CD14-positive monocyte (primary cell): ENCODE measurements at regions not wholly inside any gene's neighbourhood (a gene's known extent, or its start where the extent isn't known, plus 50 kb on each side); places are given as distances from the start of the nearest gene placed in this dataset.

Source experiments
- DNase-seq, 3 donors: peaks; one replicate each; pipeline ENCODE4 v3.0.0-alpha.2; 2011 to 2022
- H2AFZ ChIP-seq: 2 replicates; pipeline ENCODE4 v1.6.0; 2012; ENCODE audit warnings: mild to moderate bottlenecking, low read depth, low read length, inconsistent platforms; ENCODE audit not compliant: insufficient read depth, poor library complexity, severe bottlenecking
- H3K27ac ChIP-seq, 2 donors: 1 replicate in 1 of 2; 2 replicates in 1 of 2; pipeline ENCODE4 v1.5.1; 2012 to 2013; ENCODE audit warnings: low read length in 2 of 2, control low read depth in 1 of 2, inconsistent platforms in 1 of 2, low read depth in 1 of 2, mild to moderate bottlenecking in 1 of 2
- H3K27me3 ChIP-seq, 2 donors: one replicate each; pipeline versions ENCODE4 v1.6.0 to v1.6.1; 2011 to 2013; ENCODE audit warnings: low read length in 2 of 2; ENCODE audit not compliant: control insufficient read depth in 2 of 2, insufficient read depth in 2 of 2
- H3K36me3 ChIP-seq, 2 donors: replicated peaks in 1 of 2; 1 replicate in 1 of 2; 2 replicates in 1 of 2; pipeline versions ENCODE4 v1.5.1 to v1.6.1; 2012 to 2013; ENCODE audit warnings: low read length in 2 of 2, control low read depth in 1 of 2, inconsistent platforms in 1 of 2, mild to moderate bottlenecking in 1 of 2; ENCODE audit not compliant: insufficient read depth in 2 of 2, control insufficient read depth in 1 of 2
- H3K4me1 ChIP-seq, 2 donors: 1 replicate in 1 of 2; 2 replicates in 1 of 2; pipeline versions ENCODE4 v1.5.1 to v1.6.1; 2012 to 2013; ENCODE audit warnings: low read length in 2 of 2, control low read depth in 1 of 2, inconsistent platforms in 1 of 2, mild to moderate bottlenecking in 1 of 2, moderate library complexity in 1 of 2; ENCODE audit not compliant: insufficient read depth in 2 of 2, control insufficient read depth in 1 of 2
- H3K4me2 ChIP-seq: replicated peaks from 2 replicates; pipeline ENCODE3; 2012; ENCODE audit warnings: low read length, moderate library complexity, mild to moderate bottlenecking; ENCODE audit not compliant: poor library complexity, severe bottlenecking; ENCODE audit errors: extremely low read depth
- H3K4me3 ChIP-seq, 3 experiments: fragments of 200-600 bp in 1 of 3; sonication (generic) in 1 of 3; replicated peaks in 1 of 3; 1 replicate in 2 of 3; 2 replicates in 1 of 3; pipeline ENCODE4 v1.5.1; 2011 to 2013; ENCODE audit warnings: low read length in 3 of 3, mild to moderate bottlenecking in 3 of 3, control low read depth in 2 of 3, low read depth in 2 of 3, inconsistent platforms in 1 of 3, moderate library complexity in 1 of 3
- H3K79me2 ChIP-seq: 2 replicates; pipeline ENCODE4 v1.6.0; 2012; ENCODE audit warnings: mild to moderate bottlenecking, control low read depth, inconsistent platforms, low read length, moderate library complexity; ENCODE audit not compliant: insufficient read depth
- H3K9ac ChIP-seq: 2 replicates; pipeline ENCODE4 v1.6.0; 2017; ENCODE audit warnings: low read length, mild to moderate bottlenecking; ENCODE audit not compliant: insufficient read depth, poor library complexity, severe bottlenecking
- H3K9me3 ChIP-seq, 2 donors: replicated peaks in 1 of 2; 1 replicate in 1 of 2; 2 replicates in 1 of 2; pipeline versions ENCODE4 v1.5.1 to v1.6.1; 2012 to 2013; ENCODE audit warnings: low read length in 2 of 2, control low read depth in 1 of 2; ENCODE audit not compliant: control insufficient read depth in 1 of 2, insufficient read depth in 1 of 2
- H4K20me1 ChIP-seq: 2 replicates; pipeline ENCODE4 v1.6.0; 2012; ENCODE audit warnings: mild to moderate bottlenecking, low read length, control low read depth, moderate library complexity; ENCODE audit not compliant: insufficient read depth
- H3K27ac Mint-ChIP-seq, 7 donors: one replicate each; pipeline ENCODE4 v1.8.0; 2020; ENCODE audit warnings: mild to moderate bottlenecking in 7 of 7, mixed read lengths in 7 of 7, moderate library complexity in 6 of 7, inconsistent platforms in 2 of 7
- H3K27me3 Mint-ChIP-seq, 3 donors: one replicate each; pipeline ENCODE4 v1.8.0; 2021 to 2022; ENCODE audit warnings: low read depth in 3 of 3, mild to moderate bottlenecking in 3 of 3, mixed read lengths in 3 of 3, moderate library complexity in 3 of 3, inconsistent platforms in 1 of 3
- H3K36me3 Mint-ChIP-seq, 2 donors: one replicate each; pipeline ENCODE4 v1.8.0; 2020; ENCODE audit warnings: mixed read lengths in 2 of 2, inconsistent platforms in 1 of 2, mild to moderate bottlenecking in 1 of 2
- H3K4me1 Mint-ChIP-seq: one replicate; pipeline ENCODE4 v1.8.0; 2020; ENCODE audit warnings: mild to moderate bottlenecking, mixed read lengths
- H3K4me3 Mint-ChIP-seq, 2 donors: one replicate each; pipeline ENCODE4 v1.8.0; 2020; ENCODE audit warnings: mild to moderate bottlenecking in 2 of 2, mixed read lengths in 2 of 2, moderate library complexity in 1 of 2
- H3K9me3 Mint-ChIP-seq, 7 donors: one replicate each; pipeline ENCODE4 v1.8.0; 2020 to 2022; ENCODE audit warnings: mixed read lengths in 7 of 7, mild to moderate bottlenecking in 6 of 7, moderate library complexity in 6 of 7, inconsistent platforms in 2 of 7
- CTCF ChIP-seq: fragments of 200-600 bp; IDR thresholded peaks from one replicate; pipeline ENCODE4 v1.8.0; 2022; ENCODE audit warnings: antibody characterized with exemption, mild to moderate bottlenecking
- WGBS: methylation state at CpG from one replicate; pipeline ENCODE4 v1.1.5; 2013; ENCODE audit warnings: missing lambda C conversion rate; ENCODE audit not compliant: insufficient coverage; 5-methylcytosine and 5-hydroxymethylcytosine counted together
- intact Hi-C, 2 donors: fragments of 100-400 bp; cut with micrococcal nuclease; formaldehyde crosslinking; loops; one replicate each; pipeline versions ENCODE4 v1.15.0 to v1.15.1; 2023

GRCh38 chrX:87403551-87403950 is 114.1 kb upstream of the KLHL4 start:
- no peaks in the 10 kb centered on the region for H3K27me3 ChIP-seq

GRCh38 chrX:87409113-87409841 is 108.3 kb upstream of the KLHL4 start:
- intact Hi-C loops: no loop called here
- H3K9me3 Mint-ChIP-seq: peaks cover 0 to 5% (median 2%) of the 10 kb centered on the region in 7 donors
- Histone ChIP-seq H4K20me1 (no peaks in the 10 kb centered on the region), H3K36me3 (no peaks in the 10 kb centered on the region), H3K27ac (no peak overlapping the region), H3K9me3 (peaks cover 0 to 5% of the 10 kb centered on the region in 2 donors), H3K4me1 (no peaks in the 10 kb centered on the region), H2AFZ (no peak overlapping the region), H3K4me3 (no peak overlapping the region), H3K4me2 (no peak overlapping the region), H3K79me2 (no peaks in the 10 kb centered on the region), H3K27me3 (no peaks in the 10 kb centered on the region), H3K9ac (no peak overlapping the region)
- no peaks in the 10 kb centered on the region for H3K4me1 Mint-ChIP-seq
- whole genome bisulfite sequencing: 37% methylated on average over 3 of the region's 7 CpGs
- H3K27me3 Mint-ChIP-seq: no peaks in the 10 kb centered on the region
- H3K36me3 Mint-ChIP-seq: no peaks in the 10 kb centered on the region
- no peak for TF ChIP-seq CTCF
- DNase-seq: no peak
- H3K4me3 Mint-ChIP-seq: no peak overlapping the region
- no peak overlapping the region for H3K27ac Mint-ChIP-seq

More at GRCh38 chrX:87403551-87403950, 114.1 kb upstream of the KLHL4 start:
- peaks cover 0 to 8% (median 3%) of the 10 kb centered on the region in 7 donors for H3K9me3 Mint-ChIP-seq
- no peak for TF ChIP-seq CTCF
- H3K4me2 ChIP-seq: no peak overlapping the region
- no CpG with 5 or more reads among the region's 4 CpGs for WGBS
- H3K4me3 ChIP-seq: no peak overlapping the region
- H4K20me1 ChIP-seq: no peaks in the 10 kb centered on the region
- H3K27me3 Mint-ChIP-seq: no peaks in the 10 kb centered on the region
- no peak overlapping the region for H3K27ac ChIP-seq
- H3K36me3 ChIP-seq: no peaks in the 10 kb centered on the region
- H2AFZ ChIP-seq: no peak overlapping the region
- no peaks in the 10 kb centered on the region for H3K4me1 Mint-ChIP-seq
- H3K27ac Mint-ChIP-seq: no peak overlapping the region
- no peaks in the 10 kb centered on the region for H3K4me1 ChIP-seq
- H3K4me3 Mint-ChIP-seq: no peak overlapping the region
- no peaks in the 10 kb centered on the region for H3K9me3 ChIP-seq
- no peaks in the 10 kb centered on the region for H3K36me3 Mint-ChIP-seq
- no peak overlapping the region for H3K9ac ChIP-seq
- no peaks in the 10 kb centered on the region for H3K79me2 ChIP-seq
- intact Hi-C loops: no loop called here
- DNase-seq: no peak
